CD8-positive, alpha-beta memory T cell (primary cell): ENCODE measurements at regions not wholly inside any gene's neighbourhood (a gene's known extent, or its start where the extent isn't known, plus 50 kb on each side); places are given as distances from the start of the nearest gene placed in this dataset.

Source experiments
- CTCF ChIA-PET: fragments of 350-600 bp; sonication (Branson Sonifier 250); formaldehyde crosslinking; loops from one replicate; lab custom pipeline; 2021; ENCODE audit warnings: antibody characterized with exemption; lab: Charles Lee
- POLR2A ChIA-PET: fragments of 350-600 bp; sonication (Branson Sonifier 250); formaldehyde crosslinking; loops from one replicate; lab custom pipeline; 2021; ENCODE audit warnings: antibody characterized with exemption; lab: Charles Lee
- DNase-seq, 5 donors: peaks; one replicate each; pipeline versions ENCODE4 v3.0.0 to v3.0.0-alpha.2; 2020 to 2022; ENCODE audit warnings: mixed read lengths in 1 of 5
- H3K27ac ChIP-seq: one replicate; pipeline ENCODE4 v1.7.0; 2013; ENCODE audit warnings: low read depth, mild to moderate bottlenecking, low read length, moderate library complexity
- H3K27me3 ChIP-seq: 2 replicates; pipeline ENCODE4 v1.7.0; 2013; ENCODE audit warnings: low read length, mild to moderate bottlenecking; ENCODE audit not compliant: insufficient read depth, poor library complexity, severe bottlenecking
- H3K36me3 ChIP-seq: 2 replicates; pipeline ENCODE4 v1.7.0; 2013; ENCODE audit warnings: mild to moderate bottlenecking, low read length, moderate library complexity; ENCODE audit not compliant: insufficient read depth
- H3K4me1 ChIP-seq: 2 replicates; pipeline ENCODE4 v1.7.0; 2013; ENCODE audit warnings: mild to moderate bottlenecking, low read length, moderate library complexity; ENCODE audit not compliant: insufficient read depth
- H3K4me3 ChIP-seq: 2 replicates; pipeline ENCODE4 v1.7.0; 2013; ENCODE audit warnings: mild to moderate bottlenecking, low read length
- H3K9me3 ChIP-seq: 2 replicates; pipeline ENCODE4 v1.7.0; 2013; ENCODE audit warnings: mild to moderate bottlenecking, low read length
- H3K27ac Mint-ChIP-seq, 8 donors: one replicate each; pipeline ENCODE4 v1.8.0; 2020 to 2021; ENCODE audit warnings: mixed read lengths in 8 of 8, mild to moderate bottlenecking in 6 of 8, inconsistent platforms in 3 of 8, moderate library complexity in 3 of 8
- H3K27me3 Mint-ChIP-seq, 2 donors: one replicate each; pipeline ENCODE4 v1.8.0; 2020 to 2021; ENCODE audit warnings: mixed read lengths in 2 of 2, mild to moderate bottlenecking in 1 of 2, moderate library complexity in 1 of 2
- H3K36me3 Mint-ChIP-seq, 3 donors: one replicate each; pipeline ENCODE4 v1.8.0; 2020 to 2021; ENCODE audit warnings: mixed read lengths in 3 of 3, inconsistent platforms in 1 of 3, mild to moderate bottlenecking in 1 of 3
- H3K4me1 Mint-ChIP-seq, 3 donors: one replicate each; pipeline ENCODE4 v1.8.0; 2020 to 2021; ENCODE audit warnings: mixed read lengths in 3 of 3, inconsistent platforms in 1 of 3, mild to moderate bottlenecking in 1 of 3
- H3K4me3 Mint-ChIP-seq, 7 donors: one replicate each; pipeline ENCODE4 v1.8.0; 2020 to 2021; ENCODE audit warnings: mixed read lengths in 7 of 7, mild to moderate bottlenecking in 6 of 7, moderate library complexity in 4 of 7, inconsistent platforms in 2 of 7
- H3K9me3 Mint-ChIP-seq, 5 donors: one replicate each; pipeline ENCODE4 v1.8.0; 2020 to 2022; ENCODE audit warnings: mixed read lengths in 5 of 5, mild to moderate bottlenecking in 3 of 5, moderate library complexity in 2 of 5, inconsistent platforms in 1 of 5

DNA sequence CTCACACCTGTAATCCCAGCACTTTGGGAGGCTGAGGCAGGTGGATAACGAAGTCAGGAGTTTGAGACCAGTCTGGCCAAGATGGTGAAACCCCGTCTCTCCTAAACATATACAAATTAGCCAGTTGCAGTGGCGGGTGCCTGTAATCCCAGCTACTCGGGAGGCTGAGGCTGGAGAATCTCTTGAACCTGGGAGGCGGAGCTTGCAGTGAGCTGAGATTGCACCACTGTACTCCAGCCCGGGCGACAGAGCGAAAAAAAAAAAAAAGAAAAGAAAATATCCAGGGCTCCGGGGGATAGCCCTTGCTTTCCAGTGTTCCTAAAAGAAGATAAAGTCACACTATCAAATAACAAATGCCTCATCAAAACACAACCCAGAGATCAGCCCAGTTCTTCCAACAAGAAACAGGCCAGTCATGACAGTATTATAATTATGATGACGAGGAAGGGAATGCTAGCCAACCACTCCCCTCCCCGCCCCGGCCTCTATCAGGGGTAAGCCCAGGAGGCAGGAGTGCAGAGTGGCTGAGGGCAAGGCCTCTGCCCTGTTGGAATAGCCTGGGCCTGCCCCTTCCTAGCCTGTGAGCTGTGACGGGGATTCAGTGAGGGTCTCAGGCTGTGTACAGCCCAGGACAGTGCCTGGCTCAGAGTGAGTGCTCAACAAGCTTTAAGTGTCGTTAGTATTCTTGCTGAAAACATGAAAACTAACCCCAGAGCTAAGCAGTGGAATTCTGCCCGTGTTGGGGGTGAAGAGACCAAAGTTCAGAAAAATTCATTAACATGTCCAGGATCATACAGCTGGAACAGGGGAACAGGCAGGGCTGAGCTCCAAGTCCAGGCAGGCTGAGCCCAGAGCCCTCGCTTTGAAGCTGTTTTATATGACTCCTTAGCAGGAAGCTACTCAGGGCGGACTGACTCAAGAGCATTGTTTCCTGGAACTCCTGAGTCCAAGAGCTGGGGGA, 54.3 kb downstream of the FAM241B start:
- H3K27ac Mint-ChIP-seq = no peak overlapping the region
- H3K4me1 Mint-ChIP-seq = no peaks in the 10 kb centered on the region
- Histone ChIP-seq H3K9me3 (no peaks in the 10 kb centered on the region), H3K4me3 (no peak overlapping the region), H3K36me3 (no peaks in the 10 kb centered on the region), H3K27me3 (no peaks in the 10 kb centered on the region), H3K27ac (no peak overlapping the region), H3K4me1 (no peaks in the 10 kb centered on the region)
- H3K36me3 Mint-ChIP-seq = no peaks in the 10 kb centered on the region
- H3K9me3 Mint-ChIP-seq = no peaks in the 10 kb centered on the region
- no peak overlapping the region for H3K4me3 Mint-ChIP-seq
- POLR2A ChIA-PET = no interaction called here
- DNase-seq = no peak
- CTCF ChIA-PET = no interaction called here
- H3K27me3 Mint-ChIP-seq = peaks cover 18 to 66% of the 10 kb centered on the region in 2 donors

DNA sequence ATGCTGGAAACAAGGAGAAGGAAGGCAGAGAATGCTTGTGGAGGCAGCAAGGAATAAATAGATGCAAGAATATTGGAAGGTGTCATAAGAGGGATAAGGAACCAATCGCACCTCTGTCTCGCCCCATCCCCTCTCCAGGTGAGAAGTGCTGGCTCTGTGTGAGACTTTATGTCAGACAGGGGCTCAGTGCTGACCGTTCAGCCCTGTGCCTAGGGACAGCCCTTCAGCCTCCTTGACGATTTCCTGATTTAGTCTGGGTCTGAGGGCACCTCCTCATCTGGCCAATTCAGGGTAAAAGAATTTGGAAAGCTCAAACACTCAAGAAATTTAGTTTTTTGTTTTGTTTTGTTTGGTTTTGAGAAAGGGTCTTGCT, 54.9 kb downstream of the FAM241B start:
- no peaks in the 10 kb centered on the region for H3K27me3 ChIP-seq
- H3K9me3 ChIP-seq = no peaks in the 10 kb centered on the region
- H3K4me3 ChIP-seq = no peak overlapping the region
- ChIA-PET CTCF (no interaction called here), POLR2A (no interaction called here)
- Mint-ChIP-seq H3K9me3 (no peaks in the 10 kb centered on the region), H3K27ac (no peak overlapping the region), H3K27me3 (peaks cover 11 to 60% of the 10 kb centered on the region in 2 donors), H3K4me3 (no peak overlapping the region), H3K4me1 (no peaks in the 10 kb centered on the region), H3K36me3 (no peaks in the 10 kb centered on the region)
- H3K36me3 ChIP-seq = no peaks in the 10 kb centered on the region
- DNase-seq = no peak
- H3K27ac ChIP-seq = no peak overlapping the region
- no peaks in the 10 kb centered on the region for H3K4me1 ChIP-seq

DNA sequence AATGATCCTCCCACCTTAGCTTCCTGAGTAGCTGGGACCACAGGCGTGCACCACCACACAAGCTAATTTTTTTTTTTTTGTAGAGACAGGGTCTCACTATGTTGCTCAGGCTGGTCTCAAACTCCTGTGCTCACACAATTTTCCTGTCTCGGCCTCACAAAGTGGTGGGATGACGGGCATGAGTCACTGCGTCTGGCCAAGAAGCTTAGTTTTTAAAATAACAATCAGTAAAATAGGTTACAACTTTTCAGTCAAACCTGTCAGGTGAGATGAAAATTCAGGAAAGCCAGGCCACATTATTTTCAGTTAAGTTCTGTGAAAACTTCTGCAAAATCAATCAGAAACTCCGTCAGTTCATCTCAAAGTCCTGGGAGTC, 55.4 kb downstream of the FAM241B start:
- no peaks in the 10 kb centered on the region for H3K9me3 Mint-ChIP-seq
- ChIA-PET CTCF (no interaction called here), POLR2A (no interaction called here)
- no peak overlapping the region for H3K27ac Mint-ChIP-seq
- H3K4me3 Mint-ChIP-seq = no peak overlapping the region
- H3K36me3 ChIP-seq = no peaks in the 10 kb centered on the region
- no peaks in the 10 kb centered on the region for H3K9me3 ChIP-seq
- DNase-seq = no peak
- H3K36me3 Mint-ChIP-seq = no peaks in the 10 kb centered on the region
- H3K27ac ChIP-seq = no peak overlapping the region
- H3K4me3 ChIP-seq = no peak overlapping the region
- no peaks in the 10 kb centered on the region for H3K4me1 ChIP-seq
- H3K4me1 Mint-ChIP-seq = no peaks in the 10 kb centered on the region
- peaks cover 10 to 58% of the 10 kb centered on the region in 2 donors for H3K27me3 Mint-ChIP-seq
- no peaks in the 10 kb centered on the region for H3K27me3 ChIP-seq

DNA sequence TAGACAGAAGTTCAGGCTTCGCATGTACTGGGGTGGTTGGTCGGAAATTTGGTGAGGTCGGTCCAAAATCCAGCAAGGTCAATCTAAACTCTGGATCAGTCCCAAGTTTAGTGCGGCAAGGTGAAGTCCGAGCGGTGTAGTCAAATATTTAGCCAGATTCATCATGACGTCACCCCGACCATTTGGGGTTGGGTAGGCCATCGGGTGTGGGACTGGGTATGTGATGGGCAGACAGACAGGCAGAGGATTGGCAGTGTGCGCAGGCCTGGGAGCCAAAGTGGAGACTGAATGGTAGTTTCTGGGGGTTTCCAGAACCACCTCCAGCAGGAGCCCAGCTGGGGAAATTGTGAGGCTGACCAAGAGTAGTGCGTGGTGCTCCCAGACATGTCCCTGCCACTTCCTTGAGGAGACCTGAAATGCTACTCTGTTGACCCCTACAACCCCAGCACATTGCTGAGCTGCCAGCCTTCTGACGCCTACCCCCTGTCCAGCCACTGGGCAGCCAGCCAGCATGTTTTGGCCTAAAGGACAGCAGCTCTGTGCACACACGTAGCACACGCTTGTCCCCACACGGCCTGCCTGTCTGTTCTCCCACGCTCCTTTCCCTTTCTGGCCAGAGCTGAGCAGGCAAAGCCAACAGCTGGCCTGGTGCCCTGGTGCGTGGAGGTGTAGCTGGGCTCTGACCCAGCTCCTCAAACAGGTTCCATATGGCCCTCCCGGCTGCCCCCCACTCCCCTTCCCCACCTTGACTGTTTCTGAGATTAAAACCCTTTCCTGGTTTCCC, 55.9 kb downstream of the FAM241B start:
- CTCF ChIA-PET = interaction anchor here (1.2 kb wide), 1 partner anchor 12 kb away, joined by 3 read pairs; no protein-coding TSS in a partner anchor
- Histone ChIP-seq H3K36me3 (no peaks in the 10 kb centered on the region), H3K27ac (no peak overlapping the region), H3K9me3 (no peaks in the 10 kb centered on the region), H3K27me3 (no peaks in the 10 kb centered on the region), H3K4me3 (no peak overlapping the region), H3K4me1 (no peaks in the 10 kb centered on the region)
- DNase-seq = no peak
- Mint-ChIP-seq H3K27ac (peak overlapping the region in 1 of 8 donors; percentile 29), H3K27me3 (peaks cover 10 to 60% of the 10 kb centered on the region in 2 donors), H3K4me1 (no peaks in the 10 kb centered on the region), H3K9me3 (no peaks in the 10 kb centered on the region), H3K36me3 (no peaks in the 10 kb centered on the region), H3K4me3 (no peak overlapping the region)
- POLR2A ChIA-PET = no interaction called here

DNA sequence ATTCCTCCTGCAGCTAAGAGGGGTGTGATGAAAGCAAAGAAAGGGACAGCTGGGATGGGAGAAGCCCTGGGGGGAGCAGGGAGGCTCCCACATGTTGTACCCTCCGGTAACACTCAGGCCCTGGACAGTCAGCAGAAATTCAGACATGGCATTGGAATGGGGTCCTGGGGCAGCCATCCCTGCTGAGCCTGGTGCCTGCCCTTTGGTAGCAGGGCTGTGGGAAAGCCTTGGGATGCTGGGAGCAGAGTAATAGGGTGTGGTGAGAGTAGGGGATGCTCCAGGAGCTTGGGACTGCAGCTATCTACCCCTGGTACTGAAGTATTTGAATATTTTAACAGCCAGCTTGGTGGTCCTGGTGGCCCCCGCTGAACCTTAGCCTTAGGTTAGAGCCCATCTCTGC, 56.8 kb downstream of the FAM241B start:
- Histone ChIP-seq H3K9me3 (no peaks in the 10 kb centered on the region), H3K27ac (no peak overlapping the region), H3K27me3 (no peaks in the 10 kb centered on the region), H3K4me1 (no peaks in the 10 kb centered on the region), H3K36me3 (no peaks in the 10 kb centered on the region), H3K4me3 (no peak overlapping the region)
- Mint-ChIP-seq H3K4me1 (no peaks in the 10 kb centered on the region), H3K4me3 (no peak overlapping the region), H3K36me3 (no peaks in the 10 kb centered on the region), H3K27ac (no peak overlapping the region), H3K9me3 (no peaks in the 10 kb centered on the region), H3K27me3 (peaks cover 9 to 51% of the 10 kb centered on the region in 2 donors)
- ChIA-PET CTCF (interaction anchor here (1.2 kb wide), 1 partner anchor 13 kb away, joined by 3 read pairs; no protein-coding TSS in a partner anchor), POLR2A (no interaction called here)
- DNase-seq = no peak

DNA sequence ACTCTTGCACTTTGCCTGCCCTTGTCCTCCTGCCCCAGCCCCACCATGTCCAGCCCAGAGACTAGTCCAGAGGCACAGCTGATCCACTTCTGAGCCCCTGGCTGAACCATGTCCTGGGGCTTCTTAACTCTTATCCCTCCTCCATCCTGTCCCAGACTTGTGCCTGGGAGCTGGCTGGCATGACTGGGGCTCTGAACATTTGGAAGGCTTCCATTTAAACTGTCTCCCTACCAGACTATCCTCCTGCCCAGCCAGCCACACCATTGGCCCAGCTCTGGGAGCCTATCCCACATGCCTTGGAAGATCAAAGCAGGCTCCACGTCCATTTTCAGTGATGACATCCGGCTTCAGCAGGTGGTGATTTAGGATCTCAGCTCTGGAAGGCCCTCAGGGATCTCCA, 57.4 kb downstream of the FAM241B start:
- Histone ChIP-seq H3K27me3 (no peaks in the 10 kb centered on the region), H3K9me3 (no peaks in the 10 kb centered on the region), H3K4me3 (no peak overlapping the region), H3K36me3 (no peaks in the 10 kb centered on the region), H3K27ac (no peak overlapping the region), H3K4me1 (no peaks in the 10 kb centered on the region)
- Mint-ChIP-seq H3K4me3 (no peak overlapping the region), H3K4me1 (no peaks in the 10 kb centered on the region), H3K36me3 (no peaks in the 10 kb centered on the region), H3K27me3 (peaks cover 8 to 46% of the 10 kb centered on the region in 2 donors), H3K27ac (no peak overlapping the region), H3K9me3 (no peaks in the 10 kb centered on the region)
- POLR2A ChIA-PET = no interaction called here
- no peak for DNase-seq
- CTCF ChIA-PET = interaction anchor here (0.8 kb wide), 1 partner anchor 12 kb away, joined by 3 read pairs; no protein-coding TSS in a partner anchor

DNA sequence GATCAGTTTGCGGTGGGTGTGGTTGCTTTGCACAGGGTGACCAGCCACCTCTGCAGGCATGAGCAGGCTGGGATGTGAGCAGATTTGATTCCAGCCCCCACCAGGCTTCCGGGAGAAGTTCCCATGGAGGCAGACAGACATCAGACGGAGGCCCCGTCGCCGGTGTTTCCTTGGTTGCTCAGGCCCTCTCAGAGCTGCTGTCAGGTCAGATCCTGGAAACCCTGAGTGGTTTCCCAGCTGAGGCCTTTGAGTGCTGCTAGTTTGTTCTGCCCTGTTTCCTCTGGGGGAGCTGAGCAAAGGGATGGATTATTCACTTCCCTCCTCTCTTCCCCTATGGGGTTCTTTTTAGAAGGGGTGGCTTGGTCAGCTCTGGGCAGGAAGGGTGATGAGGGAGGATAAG, 62.2 kb downstream of the FAM241B start:
- H3K9me3 Mint-ChIP-seq = no peaks in the 10 kb centered on the region
- ChIA-PET CTCF (no interaction called here), POLR2A (no interaction called here)
- no peak for DNase-seq
- Histone ChIP-seq H3K9me3 (no peaks in the 10 kb centered on the region), H3K4me1 (no peaks in the 10 kb centered on the region), H3K27me3 (no peaks in the 10 kb centered on the region), H3K4me3 (no peak overlapping the region), H3K27ac (no peak overlapping the region), H3K36me3 (no peaks in the 10 kb centered on the region)
- H3K4me3 Mint-ChIP-seq = no peak overlapping the region
- H3K27me3 Mint-ChIP-seq = peaks cover 3 to 35% of the 10 kb centered on the region in 2 donors
- no peaks in the 10 kb centered on the region for H3K4me1 Mint-ChIP-seq
- no peaks in the 10 kb centered on the region for H3K36me3 Mint-ChIP-seq
- peak overlapping the region in 1 of 8 donors; percentile 24 for H3K27ac Mint-ChIP-seq

DNA sequence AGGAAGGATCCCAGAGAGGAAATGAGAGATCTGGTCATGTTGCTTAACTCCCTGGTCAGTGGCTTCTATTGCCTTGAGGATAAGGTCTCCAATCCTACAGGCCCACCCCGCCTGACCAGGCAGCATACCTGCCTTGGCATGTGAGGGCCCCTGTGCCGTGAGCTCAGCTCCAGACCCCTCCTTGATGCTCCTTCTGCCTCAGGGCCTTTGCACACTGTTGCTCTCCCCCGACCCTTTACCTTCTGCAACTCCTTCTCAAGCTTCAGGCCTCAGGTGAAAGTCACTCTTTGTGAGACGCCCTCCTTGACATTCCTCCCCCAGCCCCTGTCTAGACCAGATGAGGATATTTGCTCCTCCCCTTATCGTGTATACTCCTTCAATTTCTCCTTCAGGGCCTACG, 62.8 kb downstream of the FAM241B start:
- Histone ChIP-seq H3K9me3 (no peaks in the 10 kb centered on the region), H3K36me3 (no peaks in the 10 kb centered on the region), H3K27me3 (no peaks in the 10 kb centered on the region), H3K4me1 (no peaks in the 10 kb centered on the region), H3K27ac (no peak overlapping the region), H3K4me3 (no peak overlapping the region)
- Mint-ChIP-seq H3K36me3 (no peaks in the 10 kb centered on the region), H3K9me3 (no peaks in the 10 kb centered on the region), H3K4me3 (no peak overlapping the region), H3K27ac (no peak overlapping the region), H3K27me3 (peaks cover 3 to 33% of the 10 kb centered on the region in 2 donors), H3K4me1 (no peaks in the 10 kb centered on the region)
- CTCF ChIA-PET = no interaction called here
- POLR2A ChIA-PET = no interaction called here
- DNase-seq = no peak
